HepG2 (cell line): ENCODE measurements at regions not wholly inside any gene's neighbourhood (a gene's known extent, or its start where the extent isn't known, plus 50 kb on each side); places are given as distances from the start of the nearest gene placed in this dataset.

ENCODE experiments used
- CREB1 ChIP-seq, 2 experiments: fragments of 450-650 bp in 1 of 2; IDR thresholded peaks; 2 replicates each; pipeline ENCODE4 v1.6.1; 2016 to 2017; ENCODE audit warnings: control low read depth in 1 of 2, mild to moderate bottlenecking in 1 of 2, missing compliant biosample characterization in 1 of 2, missing genetic modification characterization in 1 of 2
- HMGXB3 ChIP-seq: sonication (generic); formaldehyde crosslinking; IDR thresholded peaks from 2 replicates; pipeline ENCODE4 v1.4.0; 2020; ENCODE audit warnings: missing genetic modification reagents, borderline replicate concordance
- MXD3 ChIP-seq: IDR thresholded peaks from 2 replicates; pipeline ENCODE4 v1.6.1; 2016; ENCODE audit warnings: mild to moderate bottlenecking, missing biosample characterization, missing genetic modification reagents
- PBX3 ChIP-seq: sonication (generic); formaldehyde crosslinking; IDR thresholded peaks from 2 replicates; pipeline ENCODE4 v1.8.1; 2023; ENCODE audit warnings: missing genetic modification reagents, inconsistent platforms, borderline replicate concordance
- PRMT3 ChIP-seq: sonication (generic); formaldehyde crosslinking; IDR thresholded peaks from 2 replicates; pipeline ENCODE4 v1.8.1; 2022; ENCODE audit warnings: low read depth, mild to moderate bottlenecking, moderate library complexity, missing genetic modification reagents, borderline replicate concordance
- RAD21 ChIP-seq: fragments of 450-650 bp; formaldehyde crosslinking; IDR thresholded peaks from 2 replicates; pipeline ENCODE4 v1.5.0; 2020; ENCODE audit warnings: mild to moderate bottlenecking
- RBFOX2 ChIP-seq: fragments of 200-400 bp; formaldehyde crosslinking; IDR thresholded peaks from 2 replicates; pipeline ENCODE4 v1.6.1; 2017; ENCODE audit warnings: low read depth, mild to moderate bottlenecking, low read length
- RFX1 ChIP-seq: fragments of 450-650 bp; IDR thresholded peaks from 2 replicates; pipeline ENCODE4 v1.6.1; 2017
- TEF ChIP-seq: sonication (generic); formaldehyde crosslinking; IDR thresholded peaks from 2 replicates; pipeline ENCODE4 v1.5.0; 2020; ENCODE audit warnings: missing genetic modification reagents
- ZNF589 ChIP-seq: sonication (generic); formaldehyde crosslinking; conservative IDR thresholded peaks from 2 replicates; pipeline ENCODE4 v1.8.0; 2022; ENCODE audit warnings: mild to moderate bottlenecking, moderate library complexity, missing genetic modification reagents
- ZNF75D ChIP-seq: sonication (generic); formaldehyde crosslinking; IDR thresholded peaks from 2 replicates; pipeline ENCODE4 v1.8.1; 2023; ENCODE audit warnings: missing genetic modification reagents, mild to moderate bottlenecking, borderline replicate concordance
- ZNF800 ChIP-seq: sonication (generic); formaldehyde crosslinking; IDR thresholded peaks from 2 replicates; pipeline ENCODE4 v1.4.0; 2020; ENCODE audit warnings: missing genetic modification reagents
- ZXDC ChIP-seq: sonication (generic); formaldehyde crosslinking; IDR thresholded peaks from 2 replicates; pipeline ENCODE4 v1.5.0; 2020; ENCODE audit warnings: mild to moderate bottlenecking, missing genetic modification reagents

GRCh38 chr6:26216359-26216885 lies 129.2 kb downstream of the HFE start (continued):
- TF ChIP-seq ZNF800, result peak; percentile 55
- peak; percentile 55 for TF ChIP-seq RBFOX2
- TF ChIP-seq RFX1, result no peak
- TF ChIP-seq ZXDC, result peak; percentile 92
- peak; percentile 87 for TF ChIP-seq CREB1 (IDR thresholded peaks at IDR 0.05)
- peak; percentile 96 for TF ChIP-seq CREB1 (CRISPR knock-in tag; IDR thresholded peaks at IDR 0.05)
- peak; percentile 60; the same call in 1 of the 2 replicates for TF ChIP-seq HMGXB3 (CRISPR knock-in tag)
- TF ChIP-seq PBX3 (CRISPR knock-in tag), result no peak
- no peak for TF ChIP-seq TEF (CRISPR knock-in tag)
- TF ChIP-seq PRMT3 (CRISPR knock-in tag), result 0 out of 2 replicates have a peak, but pooled peaks have one; percentile 38
- no peak; the same call in 1 of the 2 replicates for TF ChIP-seq MXD3 (CRISPR knock-in tag)
- TF ChIP-seq ZNF589, result peak; percentile 73; the same call in 1 of the 2 replicates
- TF ChIP-seq RAD21 (CRISPR knock-in tag), result peak; percentile 26; the same call in 1 of the 2 replicates
- no peak for TF ChIP-seq ZNF75D (CRISPR knock-in tag)
